ENCODE measurements at regions not wholly inside any gene's neighbourhood (a gene's known extent, or its start where the extent isn't known, plus 50 kb on each side); places are given as distances from the start of the nearest gene placed in this dataset.

GRCh38 chr18:30409120-30409519 lies 633.4 kb downstream of the DSC3 start:
- no peak overlapping the region for H3K56ac ChIP-seq (replicated peaks; ENCODE audit: insufficient read length, low read depth, low read length)
- no peaks in the 10 kb centered on the region for H3K23me2 ChIP-seq (ENCODE audit: low read depth, low read length)
- H4K91ac ChIP-seq (replicated peaks; ENCODE audit: insufficient read length, low read length): no peak overlapping the region
- H3K23ac ChIP-seq (ENCODE audit: insufficient read length): no peak overlapping the region
- no peak for TF ChIP-seq KDM4A (IDR thresholded peaks at IDR 0.05; ENCODE audit: low read depth, low read length, severe bottlenecking)
- no peak for TF ChIP-seq RAD21 (IDR thresholded peaks at IDR 0.05 in 1 of 2, conservative IDR thresholded peaks at IDR 0.05 in 1 of 2; ENCODE audit: low read depth in 2 of 2, low read length in 2 of 2)
- TF ChIP-seq BACH1 (IDR thresholded peaks at IDR 0.05; ENCODE audit: low read length): no peak
- TF ChIP-seq TAF1 (IDR thresholded peaks at IDR 0.05; ENCODE audit: low read depth, low read length): no peak
- TF ChIP-seq E2F6 (IDR thresholded peaks at IDR 0.05): no peak
- no peak for TF ChIP-seq SRF (IDR thresholded peaks at IDR 0.05; ENCODE audit: low read depth, low read length)
- no peak for TF ChIP-seq ATF2 (IDR thresholded peaks at IDR 0.05; ENCODE audit: low read length)
- no peak for TF ChIP-seq KDM5A (IDR thresholded peaks at IDR 0.05; ENCODE audit: low read length)
- TF ChIP-seq CHD2 (IDR thresholded peaks at IDR 0.05; ENCODE audit: low read length): no peak
- no peak for TF ChIP-seq GTF2F1 (IDR thresholded peaks at IDR 0.05; ENCODE audit: borderline replicate concordance, low read depth, low read length)
- TF ChIP-seq POLR2AphosphoS5 (IDR thresholded peaks at IDR 0.05; ENCODE audit: low read depth, low read length): no peak
- TF ChIP-seq NRF1 (IDR thresholded peaks at IDR 0.05; ENCODE audit: low read depth, low read length): no peak
- TF ChIP-seq TAF7 (optimal IDR thresholded peaks at IDR 0.05; ENCODE audit: borderline replicate concordance, low read depth, low read length): no peak
- peaks cover 0 to 2% of the 10 kb centered on the region in 2 experiments; a peak in 2 of 4 replicates for H3K9me3 ChIP-seq (ENCODE audit: insufficient read depth in 2 of 2, low read depth in 1 of 2, low read length in 1 of 2)
- H4K20me1 ChIP-seq (replicated peaks in 1 of 2; ENCODE audit: control insufficient read depth in 1 of 2, insufficient read depth in 2 of 2, low read length in 2 of 2): no peaks in the 10 kb centered on the region
- H3K79me2 ChIP-seq (ENCODE audit: control insufficient read depth in 1 of 2, insufficient read depth in 2 of 2, low read length in 2 of 2): no peaks in the 10 kb centered on the region
- H2AK5ac ChIP-seq (ENCODE audit: low read depth, low read length): no peak overlapping the region
- no peak overlapping the region for H2BK12ac ChIP-seq (ENCODE audit: low read depth, low read length)
- no peak overlapping the region for H4K5ac ChIP-seq (ENCODE audit: insufficient read length, low read depth, low read length)
- H2AFZ ChIP-seq (ENCODE audit: low read length): no peak overlapping the region
- H3K27ac ChIP-seq (ENCODE audit: low read depth, low read length): no peak overlapping the region
- no peaks in the 10 kb centered on the region for H3K36me3 ChIP-seq (ENCODE audit: control insufficient read depth in 2 of 4, insufficient read depth in 4 of 4, low read length in 3 of 4)
- H2BK5ac ChIP-seq (ENCODE audit: low read depth, low read length): no peak overlapping the region
- H3K4me1 ChIP-seq (replicated peaks in 1 of 4; ENCODE audit: control insufficient read depth in 3 of 4, insufficient read depth in 4 of 4, low read length in 3 of 4): no peaks in the 10 kb centered on the region
- H2BK20ac ChIP-seq (ENCODE audit: low read length): no peak overlapping the region
- H4K8ac ChIP-seq (ENCODE audit: extremely low read depth, insufficient read depth, low read length): no peak overlapping the region
- H3K18ac ChIP-seq (ENCODE audit: extremely low read depth, low read length): no peak overlapping the region
- H3K9ac ChIP-seq (replicated peaks in 1 of 4; ENCODE audit: extremely low read depth in 1 of 4, low read depth in 3 of 4, low read length in 3 of 4): no peak overlapping the region
- 92% methylated on average over 3 of the region's 3 CpGs; no CpG with 5 or more reads in 1 of the 2 experiments for WGBS, 2 experiments (ENCODE audit: extremely low coverage in 1 of 2, insufficient coverage in 1 of 2, insufficient read length in 1 of 2, insufficient replicate concordance in 2 of 2, low coverage in 1 of 2, low lambda C conversion rate in 2 of 2, missing lambda C conversion rate in 1 of 2)
- POLR2A ChIA-PET (ENCODE audit: partially characterized antibody): no interaction called here
- CTCF ChIA-PET (ENCODE audit: partially characterized antibody): no interaction called here
- no peak overlapping the region for H3K4me2 ChIP-seq (ENCODE audit: insufficient read depth in 1 of 2, low read depth in 2 of 2, low read length in 2 of 2)
- no peak overlapping the region for H3K14ac ChIP-seq (ENCODE audit: insufficient read length)
- DNase-seq (ENCODE audit: low read depth in 1 of 2, low spot score in 2 of 2): no peak
- H3K4ac ChIP-seq (replicated peaks; ENCODE audit: insufficient read length, low read depth, low read length): no peak overlapping the region
- FAIRE-seq: no peak
- H3K4me3 ChIP-seq (ENCODE audit: extremely low read depth in 1 of 4, insufficient read depth in 2 of 4, low read depth in 3 of 4, low read length in 4 of 4): no peak overlapping the region
- no peak overlapping the region for H2BK120ac ChIP-seq (replicated peaks; ENCODE audit: low read depth, low read length)
- no peaks in the 10 kb centered on the region for H3K27me3 ChIP-seq (replicated peaks in 1 of 4; ENCODE audit: control insufficient read depth in 3 of 4, extremely low read depth in 1 of 4, insufficient read depth in 3 of 4, low read length in 3 of 4)
- H2BK15ac ChIP-seq (ENCODE audit: low read length): no peak overlapping the region
- H3K79me1 ChIP-seq (ENCODE audit: low read depth, low read length): no peaks in the 10 kb centered on the region
